GM10266 (cell line): ENCODE measurements at regions not wholly inside any gene's neighbourhood (a gene's known extent, or its start where the extent isn't known, plus 50 kb on each side); places are given as distances from the start of the nearest gene placed in this dataset.
A peak's percentile ranks its signal among the peaks of the same experiment; 100 is the strongest.
"Not testable (repeated sequence)": the region's sequence is repeated elsewhere in the genome, so short reads cannot be mapped to it uniquely, and the experiment has no call there.

Experiments used
- DNase-seq: peaks from one replicate; pipeline ENCODE4 v3.0.0; 2012; ENCODE audit errors: extremely low spot score
- CTCF ChIP-seq: IDR thresholded peaks from 2 replicates; pipeline ENCODE4 v1.5.1; 2012; ENCODE audit warnings: mild to moderate bottlenecking, low read depth; ENCODE audit not compliant: control insufficient read depth, insufficient read depth; ENCODE audit errors: missing control alignments

- TF ChIP-seq CTCF = no peak
- no peak for DNase-seq
These were observed 345.2 kb upstream of the VRK2 start for GRCh38 chr2:57701391-57701791.

GRCh38 chr2:57703407-57703806 is 343.2 kb upstream of the VRK2 start:
- no peak for TF ChIP-seq CTCF
- DNase-seq = no peak

- DNase-seq = not testable (repeated sequence)
These were observed 338.8 kb upstream of the VRK2 start for GRCh38 chr2:57707794-57708193.

GRCh38 chr2:57711991-57712390 is 334.6 kb upstream of the VRK2 start:
- DNase-seq = no peak
- TF ChIP-seq CTCF = no peak

GRCh38 chr2:57720728-57721627 is 325.6 kb upstream of the VRK2 start:
- TF ChIP-seq CTCF = peak; percentile 85
- peak; percentile 57 for DNase-seq

GRCh38 chr2:57725337-57725947 is 321.2 kb upstream of the VRK2 start:
- DNase-seq = no peak
- TF ChIP-seq CTCF = no peak

- peak; percentile 7 for DNase-seq
- no peak for TF ChIP-seq CTCF
These were observed 320.3 kb upstream of the VRK2 start for GRCh38 chr2:57726294-57726693.
